Mesendoderm (in vitro differentiated cells): ENCODE measurements at regions not wholly inside any gene's neighbourhood (a gene's known extent, or its start where the extent isn't known, plus 50 kb on each side); places are given as distances from the start of the nearest gene placed in this dataset.

Experiments
- DNase-seq: peaks from one replicate; pipeline ENCODE4 v3.0.0; 2013
- H2AK5ac ChIP-seq: 2 replicates; pipeline ENCODE4 v1.6.1; 2013; ENCODE audit warnings: low read length, inconsistent platforms
- H2BK120ac ChIP-seq: 2 replicates; pipeline ENCODE4 v1.6.1; 2013; ENCODE audit warnings: low read depth, mild to moderate bottlenecking, low read length, moderate library complexity, mixed read lengths
- H2BK15ac ChIP-seq: replicated peaks from 2 replicates; pipeline ENCODE4 v1.6.1; 2013; ENCODE audit warnings: low read depth, mild to moderate bottlenecking, moderate library complexity
- H2BK5ac ChIP-seq: 2 replicates; pipeline ENCODE4 v1.6.1; 2013; ENCODE audit warnings: low read length, inconsistent platforms
- H3K18ac ChIP-seq: 2 replicates; pipeline ENCODE4 v1.6.1; 2013; ENCODE audit warnings: mild to moderate bottlenecking, low read length, mixed read lengths
- H3K23ac ChIP-seq: one replicate; pipeline ENCODE4 v1.6.1; 2013; ENCODE audit warnings: low read length
- H3K27ac ChIP-seq: 2 replicates; pipeline ENCODE4 v1.5.1; 2013; ENCODE audit warnings: low read depth, mild to moderate bottlenecking, inconsistent platforms, low read length, moderate library complexity
- H3K27me3 ChIP-seq: 2 replicates; pipeline ENCODE4 v1.6.1; 2013; ENCODE audit warnings: low read length, control low read depth, mild to moderate bottlenecking, inconsistent platforms; ENCODE audit not compliant: insufficient read depth, poor library complexity
- H3K36me3 ChIP-seq: 2 replicates; pipeline ENCODE4 v1.6.1; 2013; ENCODE audit warnings: low read length, inconsistent platforms; ENCODE audit not compliant: control insufficient read depth, insufficient read depth
- H3K4ac ChIP-seq: one replicate; pipeline ENCODE4 v1.6.1; 2013; ENCODE audit warnings: low read depth, mild to moderate bottlenecking, low read length, moderate library complexity
- H3K4me1 ChIP-seq: 2 replicates; pipeline ENCODE4 v1.6.1; 2013; ENCODE audit warnings: low read depth, low read length, inconsistent platforms; ENCODE audit not compliant: control insufficient read depth
- H3K4me2 ChIP-seq: 2 replicates; pipeline ENCODE4 v1.6.1; 2013; ENCODE audit warnings: low read length
- H3K4me3 ChIP-seq: 2 replicates; pipeline ENCODE4 v1.5.1; 2013; ENCODE audit warnings: mild to moderate bottlenecking, low read length
- H3K56ac ChIP-seq: one replicate; pipeline ENCODE4 v1.6.1; 2013; ENCODE audit warnings: low read length
- H3K79me1 ChIP-seq: 2 replicates; pipeline ENCODE4 v1.6.1; 2013; ENCODE audit warnings: low read length, inconsistent platforms
- H3K79me2 ChIP-seq: 2 replicates; pipeline ENCODE4 v1.6.1; 2013; ENCODE audit warnings: mild to moderate bottlenecking, low read length; ENCODE audit not compliant: control insufficient read depth, insufficient read depth
- H3K9ac ChIP-seq: 2 replicates; pipeline ENCODE4 v1.6.1; 2013; ENCODE audit warnings: low read length, inconsistent platforms
- H4K5ac ChIP-seq: one replicate; pipeline ENCODE4 v1.6.1; 2013; ENCODE audit warnings: low read length
- H4K8ac ChIP-seq: one replicate; pipeline ENCODE4 v1.6.1; 2013; ENCODE audit warnings: low read depth, mild to moderate bottlenecking, control low read depth, low read length, moderate library complexity
- WGBS: extraction: QIAGEN DNeasy Blood & Tissue Kit; methylation state at CpG from one replicate; pipeline ENCODE4 v1.1.7; 2013; ENCODE audit warnings: low lambda C conversion rate, missing lambda C conversion rate; ENCODE audit not compliant: insufficient coverage; ENCODE audit errors: extremely low coverage; 5-methylcytosine and 5-hydroxymethylcytosine counted together

- H3K36me3 ChIP-seq: no peaks in the 10 kb centered on the region
- H3K79me1 ChIP-seq: no peaks in the 10 kb centered on the region
- WGBS: no CpG with 5 or more reads among the region's 5 CpGs
Measured at GRCh38 chr16:66225696-66226095, 140.8 kb upstream of the CDH5 start.

GRCh38 chr16:66224626-66225025, 141.9 kb upstream of the CDH5 start:
- no peak overlapping the region for H3K4me2 ChIP-seq

More at GRCh38 chr16:66225696-66226095, 140.8 kb upstream of the CDH5 start:
- no peak for DNase-seq
- H3K27ac ChIP-seq: no peak overlapping the region
- H3K23ac ChIP-seq: no peak overlapping the region
- H3K4me2 ChIP-seq: no peak overlapping the region
- no peak overlapping the region for H3K4me3 ChIP-seq
- no peak overlapping the region for H3K4ac ChIP-seq
- no peak overlapping the region for H3K18ac ChIP-seq
- no peak overlapping the region for H2BK5ac ChIP-seq
- H2AK5ac ChIP-seq: no peak overlapping the region
- no peak overlapping the region for H4K8ac ChIP-seq
- H3K4me1 ChIP-seq: no peaks in the 10 kb centered on the region
- H3K79me2 ChIP-seq: no peaks in the 10 kb centered on the region
- no peaks in the 10 kb centered on the region for H3K27me3 ChIP-seq
- H3K9ac ChIP-seq: no peak overlapping the region
- H3K56ac ChIP-seq: no peak overlapping the region
- H2BK15ac ChIP-seq: no peak overlapping the region
- no peak overlapping the region for H4K5ac ChIP-seq
- no peak overlapping the region for H2BK120ac ChIP-seq

GRCh38 chr16:66224186-66224585, 142.3 kb upstream of the CDH5 start:
- Histone ChIP-seq H3K23ac (no peak overlapping the region), H3K79me2 (no peaks in the 10 kb centered on the region), H4K8ac (no peak overlapping the region), H3K4me2 (no peak overlapping the region), H3K27ac (no peak overlapping the region), H3K79me1 (no peaks in the 10 kb centered on the region), H2AK5ac (no peak overlapping the region), H3K4ac (no peak overlapping the region), H3K4me1 (no peaks in the 10 kb centered on the region), H2BK15ac (no peak overlapping the region), H3K56ac (no peak overlapping the region), H3K36me3 (no peaks in the 10 kb centered on the region), H4K5ac (no peak overlapping the region), H2BK120ac (no peak overlapping the region), H3K27me3 (no peaks in the 10 kb centered on the region), H3K9ac (no peak overlapping the region), H3K4me3 (no peak overlapping the region), H3K18ac (no peak overlapping the region), H2BK5ac (no peak overlapping the region)
- WGBS: no CpG with 5 or more reads among the region's 2 CpGs
- no peak for DNase-seq

More at GRCh38 chr16:66224626-66225025, 141.9 kb upstream of the CDH5 start:
- Histone ChIP-seq H4K8ac (no peak overlapping the region), H2AK5ac (no peak overlapping the region), H3K18ac (no peak overlapping the region), H4K5ac (no peak overlapping the region), H3K36me3 (no peaks in the 10 kb centered on the region), H2BK5ac (no peak overlapping the region), H3K56ac (no peak overlapping the region), H3K4ac (no peak overlapping the region), H2BK120ac (no peak overlapping the region), H3K23ac (no peak overlapping the region), H3K79me1 (no peaks in the 10 kb centered on the region), H3K9ac (no peak overlapping the region), H2BK15ac (no peak overlapping the region), H3K79me2 (no peaks in the 10 kb centered on the region), H3K27ac (no peak overlapping the region), H3K4me3 (no peak overlapping the region), H3K4me1 (no peaks in the 10 kb centered on the region), H3K27me3 (no peaks in the 10 kb centered on the region)
- WGBS: no CpG with 5 or more reads among the region's 8 CpGs
- no peak for DNase-seq

GRCh38 chr16:66223176-66223780, 143.2 kb upstream of the CDH5 start:
- no CpG with 5 or more reads among the region's 8 CpGs for WGBS
- H3K79me2 ChIP-seq: no peaks in the 10 kb centered on the region

GRCh38 chr16:66222756-66223155, 143.7 kb upstream of the CDH5 start:
- H2BK5ac ChIP-seq: no peak overlapping the region
- WGBS: no CpG with 5 or more reads among the region's 1 CpG

More at GRCh38 chr16:66223176-66223780, 143.2 kb upstream of the CDH5 start:
- H3K4me3 ChIP-seq: no peak overlapping the region
- H2AK5ac ChIP-seq: no peak overlapping the region
- H3K27me3 ChIP-seq: no peaks in the 10 kb centered on the region
- no peak overlapping the region for H3K27ac ChIP-seq
- no peaks in the 10 kb centered on the region for H3K79me1 ChIP-seq
- no peak for DNase-seq
- no peak overlapping the region for H3K9ac ChIP-seq
- H3K4me2 ChIP-seq: no peak overlapping the region
- H2BK15ac ChIP-seq: no peak overlapping the region
- H3K23ac ChIP-seq: no peak overlapping the region
- no peaks in the 10 kb centered on the region for H3K4me1 ChIP-seq
- no peak overlapping the region for H3K56ac ChIP-seq
- no peak overlapping the region for H2BK120ac ChIP-seq
- H3K36me3 ChIP-seq: no peaks in the 10 kb centered on the region
- no peak overlapping the region for H4K5ac ChIP-seq
- H3K4ac ChIP-seq: no peak overlapping the region
- no peak overlapping the region for H3K18ac ChIP-seq
- no peak overlapping the region for H2BK5ac ChIP-seq
- no peak overlapping the region for H4K8ac ChIP-seq

GRCh38 chr16:66220702-66221101, 145.8 kb upstream of the CDH5 start:
- H3K18ac ChIP-seq: no peak overlapping the region
- no peak overlapping the region for H2BK120ac ChIP-seq
- no peak overlapping the region for H3K56ac ChIP-seq
- H4K8ac ChIP-seq: no peak overlapping the region
- no peak overlapping the region for H3K4me3 ChIP-seq
- H2BK5ac ChIP-seq: no peak overlapping the region
- no peak overlapping the region for H3K4me2 ChIP-seq
- no peaks in the 10 kb centered on the region for H3K27me3 ChIP-seq
- H3K36me3 ChIP-seq: no peaks in the 10 kb centered on the region
- H3K27ac ChIP-seq: no peak overlapping the region
- H3K79me2 ChIP-seq: no peaks in the 10 kb centered on the region
- H3K79me1 ChIP-seq: no peaks in the 10 kb centered on the region
- no CpG with 5 or more reads among the region's 6 CpGs for WGBS
- DNase-seq: no peak
- H3K9ac ChIP-seq: no peak overlapping the region
- H3K4me1 ChIP-seq: no peaks in the 10 kb centered on the region
- H4K5ac ChIP-seq: no peak overlapping the region
- H2AK5ac ChIP-seq: no peak overlapping the region
- no peak overlapping the region for H3K23ac ChIP-seq
- no peak overlapping the region for H3K4ac ChIP-seq
- H2BK15ac ChIP-seq: no peak overlapping the region

More at GRCh38 chr16:66222756-66223155, 143.7 kb upstream of the CDH5 start:
- no peak overlapping the region for H2BK120ac ChIP-seq
- H3K18ac ChIP-seq: no peak overlapping the region
- H3K4ac ChIP-seq: no peak overlapping the region
- no peak for DNase-seq
- H3K9ac ChIP-seq: no peak overlapping the region
- no peak overlapping the region for H3K27ac ChIP-seq
- H2BK15ac ChIP-seq: no peak overlapping the region
- H4K8ac ChIP-seq: no peak overlapping the region
- no peaks in the 10 kb centered on the region for H3K36me3 ChIP-seq
- no peaks in the 10 kb centered on the region for H3K79me2 ChIP-seq
- no peak overlapping the region for H3K4me2 ChIP-seq
- H4K5ac ChIP-seq: no peak overlapping the region
- no peaks in the 10 kb centered on the region for H3K27me3 ChIP-seq
- no peaks in the 10 kb centered on the region for H3K4me1 ChIP-seq
- H3K4me3 ChIP-seq: no peak overlapping the region
- H2AK5ac ChIP-seq: no peak overlapping the region
- no peak overlapping the region for H3K56ac ChIP-seq
- H3K79me1 ChIP-seq: no peaks in the 10 kb centered on the region
- no peak overlapping the region for H3K23ac ChIP-seq
